Astrocyte of the hippocampus (primary cell): ENCODE measurements at regions not wholly inside any gene's neighbourhood (a gene's known extent, or its start where the extent isn't known, plus 50 kb on each side); places are given as distances from the start of the nearest gene placed in this dataset.
"Not testable (repeated sequence)": the region's sequence is repeated elsewhere in the genome, so short reads cannot be mapped to it uniquely, and the experiment has no call there.

ENCODE experiments used
- DNase-seq: peaks from one replicate; pipeline ENCODE4 v3.0.0; 2011; ENCODE audit warnings: low read depth, low spot score

- DNase-seq = no peak
Observed at GRCh38 chrX:9267415-9267814, 197.4 kb upstream of the TBL1X start.

- DNase-seq = no peak
Observed at GRCh38 chrX:9269134-9269533, 195.7 kb upstream of the TBL1X start.

DNA sequence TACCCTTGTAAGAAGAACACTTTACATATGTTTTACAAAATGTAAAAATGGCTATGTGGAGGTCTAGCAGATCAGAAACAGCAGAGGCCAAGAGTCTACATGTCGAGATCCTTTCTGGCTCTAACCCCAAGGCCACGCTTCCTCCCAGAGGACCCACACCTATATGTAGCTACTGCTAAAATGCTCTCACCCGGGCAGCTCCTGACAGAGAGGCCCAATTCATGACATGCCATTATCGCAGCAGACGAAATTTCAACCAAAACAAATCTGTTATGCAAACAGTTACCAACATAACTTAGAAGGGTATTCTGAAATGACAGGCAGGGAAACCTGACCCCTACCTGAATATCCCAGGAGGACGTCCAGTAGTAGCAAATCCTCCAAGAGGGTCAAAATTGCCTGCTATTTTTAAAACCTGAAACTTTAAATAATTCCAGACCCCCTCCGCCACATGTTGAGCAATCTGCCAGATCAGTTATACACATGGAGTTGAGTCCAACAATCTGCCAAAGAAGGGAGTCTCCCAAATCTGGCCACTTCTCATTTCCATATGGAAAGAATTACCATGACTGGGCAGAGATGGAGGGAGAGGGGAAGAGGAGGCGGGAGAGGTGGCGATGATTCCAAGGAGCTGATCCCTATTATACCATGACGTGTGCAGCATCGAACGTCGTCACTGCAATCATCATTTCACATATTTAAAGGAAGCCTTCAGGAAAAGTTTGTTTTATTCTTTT, 192.9 kb upstream of the TBL1X start:
- no peak for DNase-seq

GRCh38 chrX:9273744-9274143, 191.1 kb upstream of the TBL1X start:
- no peak for DNase-seq

DNA sequence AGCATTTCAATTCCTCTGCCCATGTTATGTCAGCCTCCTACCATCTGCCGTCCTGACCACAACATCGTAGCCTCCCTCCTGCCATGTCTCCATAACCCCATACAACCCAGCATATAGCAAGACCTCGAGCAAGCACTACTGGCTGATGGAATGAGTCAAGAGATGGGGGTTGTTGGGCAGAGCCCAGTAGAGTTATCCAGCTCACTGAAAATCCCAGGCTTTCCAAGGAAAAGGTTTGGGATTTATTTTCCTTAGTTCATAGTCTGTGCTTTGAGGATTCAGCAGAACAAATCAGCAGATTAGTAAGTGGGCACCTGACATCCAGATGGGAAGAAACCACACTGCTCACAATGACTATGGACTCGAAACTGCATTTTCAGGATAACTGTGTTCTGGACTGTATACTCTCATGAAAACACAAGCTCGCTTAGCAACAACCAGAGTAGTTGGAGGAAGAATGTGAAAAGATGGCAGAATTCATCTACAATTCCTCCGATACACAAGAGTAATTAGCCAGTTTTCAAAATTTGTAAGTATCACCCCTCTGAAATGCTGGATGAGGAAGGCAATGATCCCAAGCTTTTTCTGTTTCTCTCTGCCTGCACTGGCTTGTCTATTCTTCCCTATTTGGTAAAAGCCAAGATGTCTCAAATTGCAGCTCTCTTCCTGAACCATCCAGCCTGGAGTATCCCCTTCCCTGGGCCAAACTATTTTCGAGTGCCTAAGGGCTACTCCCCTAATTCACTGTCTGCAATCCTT, 186.2 kb upstream of the TBL1X start:
- DNase-seq = no peak

DNA sequence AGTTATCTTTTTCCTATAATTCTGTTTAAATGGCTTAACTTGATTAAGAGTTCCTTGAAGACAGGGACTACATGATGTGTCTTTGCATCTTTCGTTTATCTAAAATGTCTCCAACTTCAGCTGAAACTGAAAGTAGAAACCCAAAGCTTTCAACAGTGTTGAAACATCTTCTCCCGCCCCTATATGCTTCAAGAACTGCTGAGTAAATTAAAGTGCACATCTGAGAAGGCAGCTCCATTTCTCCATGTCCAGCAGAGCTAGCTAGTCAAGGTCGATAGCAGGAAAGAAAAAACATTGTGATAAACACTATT, 185.7 kb upstream of the TBL1X start:
- DNase-seq = no peak

DNA sequence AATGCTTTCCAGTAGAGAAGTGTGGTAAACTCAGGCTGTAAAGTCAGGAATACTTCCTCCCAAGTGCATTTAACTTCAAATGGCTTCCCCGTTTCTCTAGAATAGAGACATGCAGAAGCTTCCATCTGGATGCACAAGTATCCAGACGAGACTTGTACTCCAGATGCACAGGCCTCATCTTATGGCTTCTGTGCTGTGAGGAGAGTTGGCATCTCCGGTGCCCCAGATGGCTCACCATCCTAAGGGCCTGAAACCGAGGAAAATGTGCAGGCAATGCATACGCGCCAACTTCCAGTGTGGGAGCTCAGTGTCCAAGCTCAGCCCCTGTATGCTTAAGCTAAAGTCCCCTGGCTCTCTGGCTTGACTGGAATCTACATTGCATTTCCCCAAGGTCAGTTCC, 184.0 kb upstream of the TBL1X start:
- no peak for DNase-seq

DNA sequence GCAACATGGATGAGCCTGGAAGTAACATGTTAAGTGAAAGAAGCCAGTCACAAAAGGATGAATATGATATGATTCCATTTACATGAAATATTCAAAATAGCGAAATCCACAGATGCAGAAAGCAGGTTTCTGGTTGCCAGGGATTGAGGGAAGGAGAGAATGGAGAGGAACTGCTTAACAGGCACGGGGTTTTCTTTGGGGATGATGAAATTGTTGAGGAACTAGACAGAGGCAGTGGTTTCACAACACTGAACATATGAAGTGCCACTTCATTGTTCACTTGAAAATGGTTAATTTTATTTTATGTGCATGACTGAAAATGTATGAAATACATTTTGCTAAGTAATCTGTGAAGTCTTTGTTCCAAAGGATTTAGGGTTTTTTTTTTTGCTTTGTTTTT, 182.5 kb upstream of the TBL1X start:
- DNase-seq = no peak

DNA sequence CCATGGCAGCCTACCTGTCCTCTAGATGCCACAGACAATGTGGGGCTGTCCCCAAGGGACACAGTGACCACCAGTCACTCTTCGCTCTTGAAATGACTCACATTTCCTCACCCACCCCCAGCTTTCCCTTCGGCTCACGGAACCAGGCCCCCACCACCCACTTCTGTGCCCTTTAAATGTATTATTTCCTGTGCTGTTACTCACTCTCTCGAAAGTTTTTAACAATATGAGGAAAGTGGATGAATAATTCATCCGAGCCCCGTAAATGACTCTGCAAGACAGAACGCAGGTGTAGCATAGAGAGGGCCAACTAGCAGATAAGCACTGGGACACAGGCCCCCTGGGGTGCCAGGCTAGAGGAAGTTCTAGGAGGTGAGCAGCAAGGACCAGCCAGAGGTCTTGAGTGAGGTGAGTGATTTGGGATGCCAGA, 179.5 kb upstream of the TBL1X start:
- no peak for DNase-seq

GRCh38 chrX:9286234-9286633, 178.6 kb upstream of the TBL1X start:
- no peak for DNase-seq

- DNase-seq = no peak
Observed at GRCh38 chrX:9291629-9292028, 173.2 kb upstream of the TBL1X start.

DNA sequence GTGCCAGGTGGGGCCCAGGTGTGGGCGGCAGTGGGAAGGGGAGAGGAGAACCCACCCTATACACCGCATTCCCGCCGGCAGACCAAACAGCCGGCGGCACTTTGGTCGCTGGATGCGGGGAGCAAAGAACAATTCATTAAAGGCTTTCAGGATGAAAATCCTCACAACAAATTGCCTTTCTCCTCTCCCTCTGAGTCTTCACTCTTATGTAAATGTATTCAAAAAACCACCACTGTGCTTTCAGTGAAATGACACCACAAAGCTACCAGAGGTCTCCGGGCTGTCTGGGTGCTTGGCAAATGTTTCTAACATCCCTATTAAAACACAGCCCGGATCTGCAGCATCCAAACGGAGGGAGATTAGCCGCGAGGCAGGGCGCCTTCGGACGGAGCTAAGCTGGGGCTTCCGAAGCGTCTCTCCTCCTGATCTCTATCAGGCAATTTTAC, 171.8 kb upstream of the TBL1X start:
- peak; percentile 16 for DNase-seq

- no peak for DNase-seq
Observed at GRCh38 chrX:9293903-9294302, 171.0 kb upstream of the TBL1X start.

GRCh38 chrX:9295551-9295950, 169.3 kb upstream of the TBL1X start:
- DNase-seq = no peak

GRCh38 chrX:9298221-9298620, 166.6 kb upstream of the TBL1X start:
- no peak for DNase-seq

GRCh38 chrX:9299681-9300080, 165.2 kb upstream of the TBL1X start:
- not testable (repeated sequence) for DNase-seq

DNA sequence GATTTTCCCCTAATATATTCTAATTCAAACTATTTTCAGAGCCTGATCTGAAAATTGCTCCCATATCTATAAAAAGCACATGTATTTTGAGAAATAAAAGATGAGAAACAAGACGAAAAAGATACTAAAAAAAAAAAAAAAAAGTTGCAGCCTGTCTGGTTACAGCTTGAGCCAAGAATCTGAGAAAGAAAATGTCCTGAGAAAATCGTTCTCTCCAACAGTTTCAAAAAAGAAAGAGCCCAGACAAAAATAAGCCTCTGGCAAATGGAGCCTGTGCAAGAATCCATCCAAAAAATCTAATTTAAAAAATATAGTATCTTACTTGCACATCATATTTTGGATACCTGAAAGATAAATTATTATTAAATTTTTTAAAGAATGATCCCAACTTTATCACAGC, 163.0 kb upstream of the TBL1X start:
- no peak for DNase-seq

- no peak for DNase-seq
Observed at GRCh38 chrX:9302381-9302780, 162.5 kb upstream of the TBL1X start.

GRCh38 chrX:9308426-9308825, 156.4 kb upstream of the TBL1X start:
- no peak for DNase-seq

DNA sequence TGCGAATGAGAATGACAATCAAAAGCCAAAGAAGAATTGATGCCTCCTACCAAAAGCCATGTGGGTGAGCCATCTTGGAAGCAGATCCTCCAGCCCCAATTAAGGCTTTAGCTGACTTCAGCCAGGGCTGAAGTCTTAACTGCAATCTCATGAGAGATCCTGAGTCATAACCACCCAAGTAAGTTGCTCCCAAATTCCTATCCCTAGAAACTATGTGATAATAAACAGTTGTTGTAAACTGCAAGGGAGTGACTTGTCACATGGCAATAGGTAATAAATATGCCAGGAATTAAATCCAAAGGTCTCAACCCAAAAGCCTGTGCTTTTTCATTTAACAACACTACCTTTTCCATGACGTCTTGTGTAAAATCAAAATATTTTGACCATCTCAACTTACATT, 154.2 kb upstream of the TBL1X start:
- DNase-seq = peak; percentile 37

DNA sequence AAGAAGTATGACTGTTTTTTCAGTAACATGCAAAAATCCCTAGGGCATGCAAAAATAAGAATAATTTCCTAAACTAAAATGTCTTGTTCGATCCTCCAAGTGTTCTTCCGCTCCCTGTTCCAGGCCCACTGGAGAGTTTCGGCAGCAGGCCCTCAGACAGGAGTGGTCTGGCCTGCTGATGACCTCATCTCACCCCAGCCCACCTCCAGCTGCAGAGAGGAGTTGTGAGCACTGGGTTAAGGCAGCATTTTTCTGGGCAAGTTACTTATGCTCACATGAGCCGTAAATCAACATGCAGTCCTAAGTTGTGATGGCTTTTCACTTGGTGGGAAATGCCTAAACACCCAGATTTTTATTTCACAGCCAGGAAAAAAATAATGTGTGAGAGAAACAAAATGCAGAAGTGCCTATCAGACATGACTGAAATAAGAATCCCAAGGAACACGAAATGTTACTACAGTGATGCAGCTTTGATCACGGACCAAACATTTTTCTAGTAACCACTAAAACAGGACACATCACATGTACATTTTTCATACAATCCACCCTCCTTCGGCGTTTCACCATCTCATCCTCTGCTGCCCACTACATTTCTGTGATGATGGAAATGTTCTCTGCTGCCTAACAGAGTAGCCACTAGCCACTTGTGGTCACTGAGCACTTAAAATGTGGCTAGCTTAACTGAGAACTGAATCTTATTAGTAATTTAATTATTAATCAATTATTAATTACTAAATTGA, 153.3 kb upstream of the TBL1X start:
- DNase-seq = no peak
